ENCODE measurements at regions not wholly inside any gene's neighbourhood (a gene's known extent, or its start where the extent isn't known, plus 50 kb on each side); places are given as distances from the start of the nearest gene placed in this dataset.

DNA sequence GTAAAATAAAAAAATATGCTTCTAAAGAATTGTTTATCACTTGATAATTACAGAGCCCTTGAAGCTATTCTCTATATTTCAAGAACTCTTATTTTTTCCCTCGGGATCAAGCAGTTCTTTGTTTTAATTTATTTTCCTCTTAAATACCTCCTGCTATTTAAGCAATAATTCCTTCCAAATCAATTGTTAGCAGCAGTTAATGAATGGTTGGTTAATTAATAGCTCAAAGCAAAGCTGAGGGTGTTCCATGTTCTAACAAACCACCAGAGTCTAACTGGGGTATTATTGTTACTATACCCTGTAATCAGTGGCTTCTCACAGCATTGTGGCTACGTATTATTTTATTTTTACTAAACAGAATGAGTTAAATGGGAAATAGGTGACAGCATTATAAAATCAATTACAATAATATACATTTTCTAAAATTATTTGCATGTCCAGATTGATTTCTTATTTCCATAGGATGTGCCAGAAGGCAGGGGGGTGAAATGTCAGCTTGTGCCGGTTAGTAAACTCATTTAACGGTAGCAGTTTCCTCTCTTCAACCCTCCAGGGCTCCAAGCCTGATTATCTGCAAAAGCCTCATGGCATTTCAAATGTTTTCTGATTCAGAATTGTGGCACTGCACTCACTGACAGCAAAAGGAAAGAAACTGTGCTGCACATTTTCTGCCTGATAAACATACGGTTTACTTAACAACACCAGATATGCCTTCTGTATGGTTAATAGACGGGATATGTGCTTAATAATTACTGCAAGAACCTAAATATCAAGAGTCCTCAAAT, 286.9 kb upstream of the EMCN start:
- DNase-seq, result no peak
- no peak for TF ChIP-seq CTCF (IDR thresholded peaks at IDR 0.05)
- intact Hi-C loops (cut with DNase I), result no loop called here
- 75 to 81% (median 78%) methylated on average over 6 of the region's 6 CpGs for WGBS, 3 donors
- Histone ChIP-seq H3K9me3 (no peaks in the 10 kb centered on the region), H3K27me3 (ENCODE audit: insufficient read depth in 3 of 3, low read length in 2 of 3) (no peaks in the 10 kb centered on the region), H3K4me1 (no peaks in the 10 kb centered on the region), H3K36me3 (ENCODE audit: insufficient read depth in 1 of 2, low read depth in 1 of 2) (no peaks in the 10 kb centered on the region), H3K27ac (no peak overlapping the region), H3K4me3 (no peak overlapping the region)
- no peak for ATAC-seq

- Histone ChIP-seq H3K4me1 (no peaks in the 10 kb centered on the region), H3K27ac (no peak overlapping the region), H3K9me3 (no peaks in the 10 kb centered on the region), H3K27me3 (ENCODE audit: insufficient read depth in 3 of 3, low read length in 2 of 3) (no peaks in the 10 kb centered on the region), H3K4me3 (no peak overlapping the region), H3K36me3 (ENCODE audit: insufficient read depth in 1 of 2, low read depth in 1 of 2) (no peaks in the 10 kb centered on the region)
- ATAC-seq (no peak), DNase-seq (no peak)
- 72 to 84% (median 78%) methylated on average over 2 of the region's 2 CpGs for WGBS, 3 donors
- no peak for TF ChIP-seq CTCF (IDR thresholded peaks at IDR 0.05)
- intact Hi-C loops (cut with DNase I), result no loop called here
Observed at GRCh38 chr4:100803751-100804150, 285.9 kb upstream of the EMCN start.

- DNase-seq (no peak), ATAC-seq (no peak)
- no peak for TF ChIP-seq CTCF (IDR thresholded peaks at IDR 0.05)
- intact Hi-C loops (cut with DNase I), result no loop called here
- H3K36me3 ChIP-seq (ENCODE audit: insufficient read depth in 1 of 2, low read depth in 1 of 2), result peaks cover 0 to 2% of the 10 kb centered on the region in 2 donors
- no peaks in the 10 kb centered on the region for H3K9me3 ChIP-seq
- 63 to 72% (median 65%) methylated on average over 7 of the region's 7 CpGs for WGBS, 3 donors
- H3K4me3 ChIP-seq, result no peak overlapping the region
- H3K4me1 ChIP-seq, result no peaks in the 10 kb centered on the region
- H3K27ac ChIP-seq, result no peak overlapping the region
- no peaks in the 10 kb centered on the region for H3K27me3 ChIP-seq (ENCODE audit: insufficient read depth in 3 of 3, low read length in 2 of 3)
Observed at GRCh38 chr4:100799761-100800539, 282.1 kb upstream of the EMCN start.

- no peak for DNase-seq
- Histone ChIP-seq H3K9me3 (no peaks in the 10 kb centered on the region), H3K27me3 (ENCODE audit: insufficient read depth in 3 of 3, low read length in 2 of 3) (no peaks in the 10 kb centered on the region), H3K36me3 (ENCODE audit: insufficient read depth in 1 of 2, low read depth in 1 of 2) (peaks cover 0 to 2% of the 10 kb centered on the region in 2 donors), H3K27ac (no peak overlapping the region), H3K4me1 (no peaks in the 10 kb centered on the region), H3K4me3 (no peak overlapping the region)
- no peak for TF ChIP-seq CTCF (IDR thresholded peaks at IDR 0.05)
- intact Hi-C loops (cut with DNase I), result no loop called here
- 0% methylated on average over 1 of the region's 1 CpG for WGBS, 3 donors
- ATAC-seq, result no peak
Observed at GRCh38 chr4:100797791-100798190, 280.0 kb upstream of the EMCN start.

Measured in psoas muscle (tissue), 7 donors.